ENCODE measurements at regions not wholly inside any gene's neighbourhood (a gene's known extent, or its start where the extent isn't known, plus 50 kb on each side); places are given as distances from the start of the nearest gene placed in this dataset.

DNA sequence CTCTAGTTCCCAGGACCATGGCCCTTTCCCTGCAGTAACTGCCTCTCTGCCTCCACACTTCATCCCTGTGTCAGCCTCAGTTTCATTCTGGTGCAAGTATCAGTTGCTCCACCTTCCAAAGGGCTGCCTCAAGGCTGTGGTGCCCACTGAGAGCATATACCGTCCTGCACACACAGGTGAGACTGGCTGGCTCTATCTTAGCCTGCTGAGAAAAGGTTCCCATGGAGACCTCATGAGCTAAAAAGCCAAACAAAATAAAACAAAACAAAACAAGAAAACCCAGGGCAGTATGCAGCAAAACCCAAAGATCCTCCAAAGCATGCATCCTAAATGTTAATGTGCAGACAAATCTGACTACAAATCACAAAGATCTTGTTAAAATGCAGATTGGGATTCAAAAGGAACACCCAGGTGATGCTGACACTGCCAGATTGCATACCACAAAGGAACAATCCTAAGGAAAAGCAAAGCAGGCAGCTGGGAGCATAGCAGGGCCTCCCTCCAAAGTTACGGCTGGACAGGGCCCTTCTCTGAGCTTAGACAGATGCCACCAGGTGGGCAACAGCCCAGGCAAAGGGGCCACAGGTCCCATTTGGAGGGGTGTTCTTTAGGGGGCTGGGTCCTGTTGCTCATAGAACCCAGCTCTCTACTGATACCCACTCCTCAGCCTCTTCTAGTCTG, 76.3 kb upstream of the SLCO2A1 start:
- ChIA-PET POLR2A (ENCODE audit: partially characterized antibody) (no interaction called here), CTCF (ENCODE audit: partially characterized antibody) (no interaction called here)
- Histone ChIP-seq H2BK15ac (ENCODE audit: low read length) (no peak overlapping the region), H3K18ac (ENCODE audit: extremely low read depth, low read length) (no peak overlapping the region), H2AFZ (ENCODE audit: low read length) (no peak overlapping the region), H3K9ac (replicated peaks in 1 of 4; ENCODE audit: extremely low read depth in 1 of 4, low read depth in 3 of 4, low read length in 3 of 4) (no peak overlapping the region), H3K36me3 (ENCODE audit: control insufficient read depth in 2 of 4, insufficient read depth in 4 of 4, low read length in 3 of 4) (no peaks in the 10 kb centered on the region), H3K23ac (ENCODE audit: insufficient read length) (no peak overlapping the region), H4K91ac (replicated peaks; ENCODE audit: insufficient read length, low read length) (no peak overlapping the region), H4K20me1 (replicated peaks in 1 of 2; ENCODE audit: control insufficient read depth in 1 of 2, insufficient read depth in 2 of 2, low read length in 2 of 2) (no peaks in the 10 kb centered on the region), H3K23me2 (ENCODE audit: low read depth, low read length) (no peaks in the 10 kb centered on the region), H3K4me2 (ENCODE audit: insufficient read depth in 1 of 2, low read depth in 2 of 2, low read length in 2 of 2) (no peak overlapping the region), H3K4me3 (ENCODE audit: extremely low read depth in 1 of 4, insufficient read depth in 2 of 4, low read depth in 3 of 4, low read length in 4 of 4) (no peak overlapping the region), H4K8ac (ENCODE audit: extremely low read depth, insufficient read depth, low read length) (no peak overlapping the region; the same call in 1 of the 2 replicates), H3K27ac (ENCODE audit: low read depth, low read length) (no peak overlapping the region), H3K27me3 (replicated peaks in 1 of 4; ENCODE audit: control insufficient read depth in 3 of 4, extremely low read depth in 1 of 4, insufficient read depth in 3 of 4, low read length in 3 of 4) (no peaks in the 10 kb centered on the region), H3K4me1 (replicated peaks in 1 of 4; ENCODE audit: control insufficient read depth in 3 of 4, insufficient read depth in 4 of 4, low read length in 3 of 4) (0 out of 7 replicates have a peak, but pooled peaks cover 0 to 3% (median 0%) of the 10 kb centered on the region in 4 experiments), H2BK20ac (ENCODE audit: low read length) (no peak overlapping the region), H4K5ac (ENCODE audit: insufficient read length, low read depth, low read length) (no peak overlapping the region), H3K14ac (ENCODE audit: insufficient read length) (no peak overlapping the region), H2BK12ac (ENCODE audit: low read depth, low read length) (no peak overlapping the region; the same call in 1 of the 2 replicates), H2BK120ac (replicated peaks; ENCODE audit: low read depth, low read length) (no peak overlapping the region), H3K56ac (replicated peaks; ENCODE audit: insufficient read length, low read depth, low read length) (no peak overlapping the region), H3K9me3 (ENCODE audit: insufficient read depth in 2 of 2, low read depth in 1 of 2, low read length in 1 of 2) (peaks cover 19 to 20% of the 10 kb centered on the region in 2 experiments), H3K79me1 (ENCODE audit: low read depth, low read length) (no peaks in the 10 kb centered on the region), H3K79me2 (ENCODE audit: control insufficient read depth in 1 of 2, insufficient read depth in 2 of 2, low read length in 2 of 2) (no peaks in the 10 kb centered on the region), H3K4ac (replicated peaks; ENCODE audit: insufficient read length, low read depth, low read length) (no peak overlapping the region), H2AK5ac (ENCODE audit: low read depth, low read length) (no peak overlapping the region), H2BK5ac (ENCODE audit: low read depth, low read length) (no peak overlapping the region)
- DNase-seq (ENCODE audit: low read depth in 1 of 2, low spot score in 2 of 2) (no peak), FAIRE-seq (no peak)
- WGBS, 2 experiments (ENCODE audit: extremely low coverage in 1 of 2, insufficient coverage in 1 of 2, insufficient read length in 1 of 2, insufficient replicate concordance in 2 of 2, low coverage in 1 of 2, low lambda C conversion rate in 2 of 2, missing lambda C conversion rate in 1 of 2): 65% methylated on average over 2 of the region's 2 CpGs; no CpG with 5 or more reads in 1 of the 2 experiments
- no peak for TF ChIP-seq TCF12 (IDR thresholded peaks at IDR 0.05; ENCODE audit: low read depth, low read length)
- no peak for TF ChIP-seq SAP30 (IDR thresholded peaks at IDR 0.05; ENCODE audit: insufficient read depth, insufficient replicate concordance, low read length)
- TF ChIP-seq, protein P1, sequence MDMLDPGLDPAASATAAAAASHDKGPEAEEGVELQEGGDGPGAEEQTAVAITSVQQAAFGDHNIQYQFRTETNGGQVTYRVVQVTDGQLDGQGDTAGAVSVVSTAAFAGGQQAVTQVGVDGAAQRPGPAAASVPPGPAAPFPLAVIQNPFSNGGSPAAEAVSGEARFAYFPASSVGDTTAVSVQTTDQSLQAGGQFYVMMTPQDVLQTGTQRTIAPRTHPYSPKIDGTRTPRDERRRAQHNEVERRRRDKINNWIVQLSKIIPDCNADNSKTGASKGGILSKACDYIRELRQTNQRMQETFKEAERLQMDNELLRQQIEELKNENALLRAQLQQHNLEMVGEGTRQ (IDR thresholded peaks at IDR 0.05; ENCODE audit: low read length): no peak

Measured in H1 (cell line).